NCI-H2107 treated with DMSO at 0.1 percent for 48 hours (cell line): ENCODE measurements at regions not wholly inside any gene's neighbourhood (a gene's known extent, or its start where the extent isn't known, plus 50 kb on each side); places are given as distances from the start of the nearest gene placed in this dataset.

Experiments
- DNase-seq: peaks from one replicate; lab custom pipeline; 2025; ENCODE audit not compliant: unreplicated experiment; lab: John Stamatoyannopoulos, UW

DNA sequence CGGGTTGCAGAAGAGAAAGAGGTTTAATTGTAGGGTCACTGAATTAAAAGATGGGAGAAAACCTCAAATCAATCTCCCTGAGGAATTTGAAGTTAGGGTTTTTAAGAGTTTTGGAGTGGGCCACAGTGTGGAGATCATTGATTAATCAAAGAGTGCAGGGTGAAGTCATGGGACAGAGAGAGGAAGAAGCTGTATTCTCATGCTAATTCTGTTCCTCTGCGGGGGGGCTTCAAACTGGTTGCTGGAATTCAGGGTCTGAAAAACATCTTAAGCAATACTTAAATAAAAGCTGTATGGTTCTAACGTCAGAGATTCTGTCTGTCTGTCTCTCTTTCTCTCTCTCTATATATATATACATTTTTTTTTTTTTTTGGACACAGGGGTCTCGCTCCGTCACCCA is 169.8 kb upstream of the SPATS2L start:
- DNase-seq, result no peak

- DNase-seq, result no peak
These were observed 169.2 kb upstream of the SPATS2L start for GRCh38 chr2:200137271-200137670.

DNA sequence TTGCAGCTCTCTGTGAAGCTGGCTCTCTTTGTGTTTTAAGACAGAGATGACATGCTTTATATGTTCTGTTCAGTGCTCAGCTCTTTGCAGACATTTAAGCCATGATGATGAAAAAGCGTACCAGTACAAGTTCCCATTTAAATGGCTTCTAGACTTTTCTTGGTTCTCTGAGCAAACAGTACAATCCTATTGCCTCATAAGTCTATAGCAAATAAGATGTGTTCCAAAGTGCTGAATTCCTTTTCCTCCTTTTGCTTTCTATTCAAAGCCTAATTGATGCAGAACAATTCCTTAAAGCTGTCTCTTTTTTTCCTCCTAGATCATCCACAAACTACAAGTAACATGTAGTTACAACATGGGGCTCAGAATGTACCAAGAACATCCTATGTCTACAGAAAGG is 168.8 kb upstream of the SPATS2L start:
- no peak for DNase-seq

DNA sequence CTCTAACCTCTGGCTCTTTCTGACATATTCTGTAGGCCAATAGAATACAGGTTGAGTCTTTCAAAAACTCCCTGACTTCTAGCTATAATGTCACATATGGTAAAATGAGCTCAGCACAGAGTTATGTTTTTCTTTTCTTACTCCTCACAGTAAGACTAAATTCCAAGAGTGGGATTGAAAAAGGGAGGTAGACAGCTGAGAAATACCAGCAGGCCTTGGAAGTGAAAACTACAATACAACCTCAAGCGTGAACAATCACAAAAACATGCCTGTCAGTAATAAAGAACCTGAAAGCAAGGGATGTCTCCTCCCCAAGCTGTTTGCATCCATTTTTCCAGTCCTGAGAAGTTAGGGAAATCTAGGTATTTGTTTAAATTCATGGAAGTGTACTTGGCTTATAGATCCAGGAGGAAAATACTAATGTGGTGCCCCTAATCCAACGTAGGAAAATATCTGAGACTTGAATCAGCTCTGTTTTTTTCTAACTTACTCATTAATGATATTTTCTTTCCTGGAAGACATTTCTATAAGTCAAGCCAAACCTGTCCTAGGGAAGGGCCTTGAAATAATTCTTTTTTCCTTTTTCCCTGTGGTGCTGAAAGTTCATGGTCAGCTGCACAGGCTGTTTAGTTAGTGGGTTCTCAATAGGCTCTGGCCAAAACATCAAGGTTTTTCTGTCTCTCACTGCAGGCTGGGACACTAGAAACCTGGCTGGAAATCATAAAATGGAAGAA is 167.9 kb upstream of the SPATS2L start:
- DNase-seq, result no peak

- DNase-seq, result no peak
These were observed 161.9 kb upstream of the SPATS2L start for GRCh38 chr2:200144571-200144970.

GRCh38 chr2:200146501-200146900 is 160.0 kb upstream of the SPATS2L start:
- DNase-seq, result no peak

- no peak for DNase-seq
These were observed 159.1 kb upstream of the SPATS2L start for GRCh38 chr2:200147371-200147770.

DNA sequence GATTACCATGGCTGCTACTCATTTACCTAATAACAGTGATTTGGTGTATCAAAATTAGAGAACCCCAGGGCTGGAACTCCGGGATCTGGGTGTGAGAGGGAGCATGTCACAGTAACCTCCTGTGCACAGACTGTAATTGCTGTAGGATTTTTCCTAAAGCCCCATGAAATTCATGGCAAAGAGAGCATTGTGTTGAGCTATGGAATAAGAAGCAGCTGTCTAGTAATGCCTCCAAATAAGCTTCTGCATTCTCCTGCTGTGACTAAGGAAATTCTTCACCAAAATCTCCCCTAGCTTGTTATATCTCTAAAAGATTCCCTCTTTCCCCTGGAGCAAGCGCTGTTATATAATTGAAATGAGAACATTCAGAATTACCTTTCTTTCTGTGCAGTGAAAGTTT is 158.1 kb upstream of the SPATS2L start:
- DNase-seq, result no peak

DNA sequence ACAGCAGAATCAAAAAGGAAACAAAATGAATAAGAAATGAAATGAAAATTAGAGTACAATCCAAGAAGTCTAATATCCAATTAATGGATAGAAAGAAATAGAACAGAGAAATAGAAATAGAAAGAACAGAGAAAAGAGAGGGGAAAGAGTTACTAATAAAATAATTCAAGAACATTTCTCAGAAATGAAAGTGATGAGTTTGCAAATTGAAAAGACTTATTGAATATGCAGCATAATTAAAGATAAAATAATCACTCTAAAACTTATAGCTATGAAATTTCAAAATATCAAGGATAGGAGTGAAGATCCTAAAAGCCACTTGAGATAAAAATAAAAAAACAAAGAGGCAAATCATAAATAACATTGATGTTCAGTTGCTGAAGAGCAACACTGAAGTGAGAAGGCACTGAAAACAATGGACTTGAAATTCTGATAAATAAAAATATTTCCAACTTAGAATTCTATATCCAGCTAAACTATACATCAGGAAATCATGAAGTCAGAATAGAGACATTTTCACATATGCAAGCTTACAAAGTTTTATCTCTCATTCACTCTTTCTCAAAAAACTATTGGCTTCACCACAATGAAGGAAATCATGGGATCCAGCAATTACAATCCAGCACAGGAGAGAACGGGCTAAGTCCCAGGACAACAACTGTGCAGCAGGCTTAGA is 155.9 kb upstream of the SPATS2L start:
- DNase-seq, result no peak

GRCh38 chr2:200155652-200156051 is 150.8 kb upstream of the SPATS2L start:
- DNase-seq, result no peak

DNA sequence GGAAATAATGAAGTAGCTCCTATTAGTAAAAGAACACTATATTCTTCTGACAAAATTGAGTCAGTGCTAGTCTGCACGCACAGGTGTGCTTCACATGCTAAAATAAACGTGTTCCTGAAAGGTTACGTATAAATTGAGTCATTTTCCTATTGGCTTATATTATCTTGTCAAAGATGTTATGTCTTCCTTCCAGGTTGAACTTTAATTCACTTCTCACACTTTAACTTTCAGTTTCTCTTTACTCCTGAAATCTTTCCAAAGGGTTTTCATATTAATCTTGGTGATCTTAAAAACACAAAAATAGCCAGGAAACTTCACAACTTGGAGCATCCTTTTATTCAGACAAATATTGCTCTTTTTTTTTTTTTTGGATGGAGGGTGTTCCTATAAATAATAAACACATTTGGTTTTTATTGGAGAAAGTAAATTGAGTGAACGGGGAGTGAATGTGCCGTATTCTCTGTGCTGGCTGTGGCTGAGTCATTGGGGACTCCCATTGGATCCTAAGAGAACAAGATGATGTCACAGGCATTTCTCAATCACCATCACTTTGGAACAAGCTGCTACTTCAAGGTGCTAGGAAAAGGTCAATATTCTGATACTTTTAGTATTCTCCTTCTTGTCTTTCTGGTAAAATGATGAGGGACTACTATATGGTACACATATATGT is 150.2 kb upstream of the SPATS2L start:
- DNase-seq, result no peak

DNA sequence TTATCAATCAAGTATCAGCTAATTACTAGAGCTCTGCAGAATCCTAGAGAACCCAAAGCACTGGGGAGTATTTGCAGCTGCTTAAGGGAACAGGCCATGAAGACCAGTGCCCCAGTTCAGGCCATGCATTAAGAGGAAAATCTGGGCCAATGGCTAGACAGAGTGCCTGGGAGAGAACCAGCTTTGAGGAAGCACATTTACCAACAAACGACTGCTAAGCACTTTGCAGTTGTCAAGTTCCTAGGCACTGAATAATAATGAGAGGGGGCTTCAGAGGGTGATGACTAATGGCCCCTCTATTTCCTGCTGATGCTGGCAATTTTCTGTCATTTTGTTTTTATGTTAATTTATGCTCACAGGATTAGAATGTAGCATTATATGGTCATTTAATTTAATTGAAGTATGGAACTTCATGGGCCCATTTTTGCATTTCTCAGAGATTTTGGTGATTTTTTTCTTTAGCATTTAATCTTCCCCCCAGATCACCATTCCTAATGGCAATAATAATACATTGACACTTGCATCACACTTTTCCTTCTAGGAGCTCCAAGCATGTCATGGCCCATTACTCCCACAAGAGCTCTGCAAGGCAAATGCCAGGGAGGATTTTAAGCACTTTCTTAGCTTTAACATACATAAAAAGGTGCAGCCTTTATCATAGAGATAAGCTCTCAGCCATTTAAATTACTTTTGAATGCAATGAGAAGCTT is 147.7 kb upstream of the SPATS2L start:
- DNase-seq, result no peak

- no peak for DNase-seq
These were observed 147.2 kb upstream of the SPATS2L start for GRCh38 chr2:200159357-200159707.

DNA sequence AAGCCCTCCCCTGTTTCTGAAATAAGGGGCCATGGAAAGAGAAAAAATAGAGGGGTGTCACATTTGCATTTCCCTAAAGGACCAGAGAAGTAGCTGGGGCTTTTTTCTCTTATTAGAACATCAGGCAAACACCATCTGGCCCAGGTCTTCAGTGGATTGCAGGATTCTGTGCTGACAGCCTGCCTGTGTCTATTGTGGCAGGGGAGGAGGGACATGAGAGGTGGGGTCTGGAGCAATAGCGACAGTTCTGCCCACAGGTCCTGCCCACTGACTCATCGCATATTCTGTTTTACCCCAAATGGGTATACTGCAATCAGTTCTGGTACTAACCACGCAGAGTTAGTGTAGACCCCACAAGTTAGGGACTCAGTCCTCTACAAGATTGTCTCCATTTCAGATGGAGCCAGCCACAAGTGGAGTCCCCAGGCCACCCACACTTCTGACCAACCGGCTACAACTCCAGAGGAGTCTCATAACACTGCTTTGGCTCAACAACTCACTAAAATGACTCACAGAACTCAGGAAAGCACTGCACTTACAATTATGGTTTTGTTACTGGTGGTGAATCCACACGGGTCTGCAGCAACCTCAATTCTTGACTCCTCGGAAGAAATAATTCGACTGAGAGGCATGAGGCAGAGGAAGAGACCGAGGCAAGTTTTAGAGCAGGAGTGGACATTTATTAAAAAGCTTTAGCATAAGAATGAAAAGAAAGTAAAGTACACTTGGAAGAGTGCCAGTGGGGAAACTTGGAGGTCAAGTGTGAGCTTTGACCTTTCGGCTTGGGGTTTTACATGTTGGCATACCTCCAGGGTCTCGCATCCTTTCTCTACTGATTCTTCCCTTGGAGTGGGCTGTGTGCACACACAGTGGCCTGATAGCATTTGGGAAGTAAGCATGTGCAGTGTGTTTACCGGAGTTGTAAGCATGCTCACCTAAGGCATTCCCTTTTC is 146.4 kb upstream of the SPATS2L start:
- DNase-seq, result no peak

- DNase-seq, result no peak
These were observed 145.0 kb upstream of the SPATS2L start for GRCh38 chr2:200161458-200161857.

GRCh38 chr2:200165687-200166086 is 140.8 kb upstream of the SPATS2L start:
- DNase-seq, result no peak

GRCh38 chr2:200168641-200169555 is 137.6 kb upstream of the SPATS2L start:
- no peak for DNase-seq

GRCh38 chr2:200170221-200170620 is 136.3 kb upstream of the SPATS2L start:
- no peak for DNase-seq

GRCh38 chr2:200171731-200172482 is 134.6 kb upstream of the SPATS2L start:
- DNase-seq, result no peak
